ENCODE measurements at regions not wholly inside any gene's neighbourhood (a gene's known extent, or its start where the extent isn't known, plus 50 kb on each side); places are given as distances from the start of the nearest gene placed in this dataset.

DNA sequence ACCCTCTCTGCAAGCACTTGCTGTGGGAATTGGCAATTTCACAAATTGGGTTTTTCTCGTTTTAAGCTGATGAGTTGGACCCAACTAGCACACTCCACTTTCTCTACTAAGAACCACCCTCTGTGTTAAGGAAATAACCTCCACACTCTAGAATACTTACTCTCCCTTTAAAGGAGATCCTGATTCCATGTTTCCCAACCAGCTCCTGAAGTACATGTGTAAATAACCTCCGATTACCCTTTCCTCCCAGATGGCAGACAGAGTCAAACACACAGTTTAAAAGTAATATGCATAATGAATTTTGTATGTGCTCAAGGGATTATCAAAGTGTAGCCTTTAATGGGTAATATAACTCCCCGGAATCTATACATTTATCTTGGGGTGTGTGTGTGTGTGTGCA lies 171.3 kb upstream of the OSR1 start:
- DNase-seq: no peak
- no peak overlapping the region for H3K27ac ChIP-seq
- H3K4me3 ChIP-seq: no peak overlapping the region
- no peak for TF ChIP-seq EZH2 (IDR thresholded peaks at IDR 0.05; ENCODE audit: insufficient read depth, poor library complexity, severe bottlenecking)
- no peak for TF ChIP-seq EZH2phosphoT487 (IDR thresholded peaks at IDR 0.05; ENCODE audit: insufficient read depth, low read depth)
- H3K4me2 ChIP-seq (ENCODE audit: unreplicated experiment): no peak overlapping the region
- in situ Hi-C loops (cut with MboI): no loop called here
- no peaks in the 10 kb centered on the region for H3K79me2 ChIP-seq (ENCODE audit: insufficient read depth)
- H3K4me1 ChIP-seq (ENCODE audit: insufficient read depth): no peaks in the 10 kb centered on the region; the same call in 1 of the 2 replicates
- H3K9ac ChIP-seq: no peak overlapping the region
- no peaks in the 10 kb centered on the region for H3K36me3 ChIP-seq (ENCODE audit: low read depth)
- no peaks in the 10 kb centered on the region for H3K27me3 ChIP-seq (replicated peaks; ENCODE audit: insufficient read depth)
- no peaks in the 10 kb centered on the region for H3K9me2 ChIP-seq (ENCODE audit: insufficient read depth)
- H2AFZ ChIP-seq: no peak overlapping the region
- H3F3A ChIP-seq (ENCODE audit: insufficient read depth): no peaks in the 10 kb centered on the region
- WGBS, 2 experiments (ENCODE audit: low coverage in 1 of 2, low lambda C conversion rate in 2 of 2, missing lambda C conversion rate in 2 of 2): 69 to 71% methylated on average over 3 of the region's 3 CpGs
- no peaks in the 10 kb centered on the region for H4K20me1 ChIP-seq (ENCODE audit: insufficient read depth)
- no peaks in the 10 kb centered on the region for H3K9me3 ChIP-seq (ENCODE audit: low read depth)

DNA sequence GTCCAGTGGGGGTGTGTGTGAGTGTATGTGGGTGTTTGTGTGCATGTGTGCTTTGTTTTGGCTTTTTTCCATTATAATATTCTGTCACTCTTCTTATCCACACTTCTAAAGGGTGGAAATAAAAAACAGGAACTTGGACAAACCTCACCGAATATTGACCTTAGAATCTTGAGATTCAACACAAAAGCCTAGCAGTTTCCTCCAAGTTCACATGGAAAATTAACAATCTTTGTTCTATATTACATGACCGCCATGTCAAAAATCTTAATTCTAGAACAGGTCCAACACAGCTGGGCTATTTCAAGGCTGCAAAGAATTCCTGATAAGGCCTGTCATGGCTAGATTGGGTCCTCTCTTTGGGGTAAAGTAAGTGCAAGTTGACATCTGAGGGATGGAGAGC lies 169.3 kb upstream of the OSR1 start:
- Histone ChIP-seq H3K9me2 (ENCODE audit: insufficient read depth) (no peaks in the 10 kb centered on the region), H3K36me3 (ENCODE audit: low read depth) (no peaks in the 10 kb centered on the region), H3F3A (ENCODE audit: insufficient read depth) (no peaks in the 10 kb centered on the region), H3K4me2 (ENCODE audit: unreplicated experiment) (no peak overlapping the region), H4K20me1 (ENCODE audit: insufficient read depth) (no peaks in the 10 kb centered on the region), H3K79me2 (ENCODE audit: insufficient read depth) (no peaks in the 10 kb centered on the region), H3K9ac (no peak overlapping the region), H3K27me3 (replicated peaks; ENCODE audit: insufficient read depth) (no peaks in the 10 kb centered on the region), H3K9me3 (ENCODE audit: low read depth) (no peaks in the 10 kb centered on the region), H3K27ac (no peak overlapping the region), H3K4me1 (ENCODE audit: insufficient read depth) (no peaks in the 10 kb centered on the region), H3K4me3 (no peak overlapping the region), H2AFZ (no peak overlapping the region)
- no peak for TF ChIP-seq EZH2phosphoT487 (IDR thresholded peaks at IDR 0.05; ENCODE audit: insufficient read depth, low read depth)
- TF ChIP-seq EZH2 (IDR thresholded peaks at IDR 0.05; ENCODE audit: insufficient read depth, poor library complexity, severe bottlenecking): no peak
- in situ Hi-C loops (cut with MboI): no loop called here
- WGBS, 2 experiments (ENCODE audit: low coverage in 1 of 2, low lambda C conversion rate in 2 of 2, missing lambda C conversion rate in 2 of 2): 93 to 100% methylated on average over 2 of the region's 2 CpGs
- no peak for DNase-seq

DNA sequence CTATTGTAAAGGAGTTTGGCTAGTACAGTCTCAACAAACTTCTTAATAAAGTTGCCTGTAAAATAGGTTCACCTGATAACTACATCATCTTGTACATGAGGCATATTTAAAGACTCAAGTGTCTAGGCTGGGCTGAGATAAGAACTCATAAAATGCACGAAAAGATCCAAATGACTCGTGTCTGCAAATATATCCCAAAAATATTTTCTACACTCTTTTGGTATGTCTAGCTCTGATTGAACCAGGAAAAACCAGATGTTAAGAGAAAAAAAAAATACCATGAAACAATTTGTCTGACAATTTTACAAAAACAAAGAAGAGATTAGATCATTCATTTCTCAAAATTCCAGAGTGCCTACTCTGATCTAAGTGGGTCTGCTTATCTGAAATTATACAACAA lies 166.9 kb upstream of the OSR1 start:
- H3K9me3 ChIP-seq (ENCODE audit: low read depth): no peaks in the 10 kb centered on the region
- no peaks in the 10 kb centered on the region for H3F3A ChIP-seq (ENCODE audit: insufficient read depth)
- no peak overlapping the region for H3K4me3 ChIP-seq
- no peaks in the 10 kb centered on the region for H4K20me1 ChIP-seq (ENCODE audit: insufficient read depth)
- no peak overlapping the region for H2AFZ ChIP-seq
- WGBS, 2 experiments (ENCODE audit: low coverage in 1 of 2, low lambda C conversion rate in 2 of 2, missing lambda C conversion rate in 2 of 2): 11 to 13% methylated on average over 2 of the region's 2 CpGs
- no peaks in the 10 kb centered on the region for H3K36me3 ChIP-seq (ENCODE audit: low read depth)
- TF ChIP-seq EZH2 (IDR thresholded peaks at IDR 0.05; ENCODE audit: insufficient read depth, poor library complexity, severe bottlenecking): no peak
- TF ChIP-seq EZH2phosphoT487 (IDR thresholded peaks at IDR 0.05; ENCODE audit: insufficient read depth, low read depth): no peak
- no peak overlapping the region for H3K9ac ChIP-seq
- H3K4me1 ChIP-seq (ENCODE audit: insufficient read depth): no peaks in the 10 kb centered on the region
- no peaks in the 10 kb centered on the region for H3K79me2 ChIP-seq (ENCODE audit: insufficient read depth)
- no peaks in the 10 kb centered on the region for H3K27me3 ChIP-seq (replicated peaks; ENCODE audit: insufficient read depth)
- in situ Hi-C loops (cut with MboI): no loop called here
- DNase-seq: no peak
- H3K9me2 ChIP-seq (ENCODE audit: insufficient read depth): no peaks in the 10 kb centered on the region
- H3K4me2 ChIP-seq (ENCODE audit: unreplicated experiment): no peak overlapping the region
- no peak overlapping the region for H3K27ac ChIP-seq

DNA sequence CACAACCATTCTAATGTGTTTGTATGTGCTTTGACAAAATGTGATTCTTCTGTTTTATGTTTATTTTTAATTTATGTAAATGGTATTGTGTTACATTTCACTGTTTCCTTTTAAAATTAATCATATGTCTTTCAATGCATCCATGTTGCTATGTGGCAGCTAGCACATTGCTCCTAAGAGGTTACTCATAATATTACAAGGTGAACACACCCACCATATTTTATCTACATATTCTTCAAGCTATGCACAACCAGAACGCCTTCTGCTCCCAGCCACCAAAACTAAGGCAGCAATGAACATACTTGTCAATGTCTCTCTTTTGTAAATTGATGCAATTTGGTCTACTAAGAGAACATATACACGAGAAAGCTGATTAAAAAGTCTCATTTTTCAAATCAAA lies 160.6 kb upstream of the OSR1 start:
- in situ Hi-C loops (cut with MboI): no loop called here
- Histone ChIP-seq H4K20me1 (ENCODE audit: insufficient read depth) (no peaks in the 10 kb centered on the region), H3K4me1 (ENCODE audit: insufficient read depth) (no peaks in the 10 kb centered on the region), H3K79me2 (ENCODE audit: insufficient read depth) (no peaks in the 10 kb centered on the region), H3K36me3 (ENCODE audit: low read depth) (no peaks in the 10 kb centered on the region), H3K9ac (no peak overlapping the region), H3K9me2 (ENCODE audit: insufficient read depth) (no peaks in the 10 kb centered on the region), H3F3A (ENCODE audit: insufficient read depth) (no peaks in the 10 kb centered on the region), H3K27me3 (replicated peaks; ENCODE audit: insufficient read depth) (no peaks in the 10 kb centered on the region), H3K4me2 (ENCODE audit: unreplicated experiment) (no peak overlapping the region), H3K4me3 (no peak overlapping the region), H2AFZ (no peak overlapping the region), H3K9me3 (ENCODE audit: low read depth) (no peaks in the 10 kb centered on the region), H3K27ac (no peak overlapping the region)
- TF ChIP-seq EZH2 (IDR thresholded peaks at IDR 0.05; ENCODE audit: insufficient read depth, poor library complexity, severe bottlenecking) (no peak), EZH2phosphoT487 (IDR thresholded peaks at IDR 0.05; ENCODE audit: insufficient read depth, low read depth) (no peak)
- no peak for DNase-seq
- WGBS, 2 experiments (ENCODE audit: low coverage in 1 of 2, low lambda C conversion rate in 2 of 2, missing lambda C conversion rate in 2 of 2): 51 to 52% methylated on average over 2 of the region's 2 CpGs

DNA sequence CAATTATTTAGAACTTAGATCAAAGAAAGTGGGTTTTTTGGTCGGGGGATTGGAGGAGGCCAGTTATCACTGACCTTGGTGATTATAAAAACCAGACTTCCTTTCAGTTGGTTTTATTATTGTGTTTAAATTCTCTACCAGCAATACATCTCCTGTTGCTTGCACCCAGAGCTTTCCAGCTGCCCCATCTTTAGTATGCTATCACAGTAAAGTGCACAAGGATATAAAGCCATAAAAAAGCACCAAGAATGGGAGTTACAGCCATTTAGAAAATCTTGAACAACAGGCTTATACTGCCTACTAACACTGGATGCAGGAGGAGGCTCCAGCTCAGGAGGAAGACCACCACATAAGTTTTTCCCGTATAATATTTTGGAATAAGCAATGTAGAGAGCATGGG lies 148.7 kb upstream of the OSR1 start:
- Histone ChIP-seq H3K36me3 (ENCODE audit: low read depth) (no peaks in the 10 kb centered on the region), H4K20me1 (ENCODE audit: insufficient read depth) (no peaks in the 10 kb centered on the region), H3K4me2 (ENCODE audit: unreplicated experiment) (no peak overlapping the region), H3K27ac (no peak overlapping the region), H3K79me2 (ENCODE audit: insufficient read depth) (no peaks in the 10 kb centered on the region), H3K9me3 (ENCODE audit: low read depth) (no peaks in the 10 kb centered on the region), H3K4me1 (ENCODE audit: insufficient read depth) (no peaks in the 10 kb centered on the region), H3K9me2 (ENCODE audit: insufficient read depth) (no peaks in the 10 kb centered on the region), H2AFZ (no peak overlapping the region), H3K4me3 (no peak overlapping the region), H3K27me3 (replicated peaks; ENCODE audit: insufficient read depth) (0 out of 2 replicates have a peak, but pooled peaks cover 11% of the 10 kb centered on the region), H3K9ac (no peak overlapping the region), H3F3A (ENCODE audit: insufficient read depth) (no peaks in the 10 kb centered on the region)
- DNase-seq: no peak
- TF ChIP-seq EZH2 (IDR thresholded peaks at IDR 0.05; ENCODE audit: insufficient read depth, poor library complexity, severe bottlenecking): no peak
- 69 to 72% methylated on average over 2 of the region's 2 CpGs for WGBS, 2 experiments (ENCODE audit: low coverage in 1 of 2, low lambda C conversion rate in 2 of 2, missing lambda C conversion rate in 2 of 2)
- in situ Hi-C loops (cut with MboI): no loop called here
